Panc1 (cell line): ENCODE measurements at regions not wholly inside any gene's neighbourhood (a gene's known extent, or its start where the extent isn't known, plus 50 kb on each side); places are given as distances from the start of the nearest gene placed in this dataset.

Source experiments
- ATAC-seq: fragments of 200-7000 bp; cut with Tn5 transposase; 2 replicates; pipeline ENCODE4 v1.9.1; 2020; ENCODE audit warnings: mild to moderate bottlenecking, moderate library complexity
- BruUV-seq: library from RNA; stranded (reverse); fragments of 400-500 nt; replicated peaks from 2 replicates; lab custom pipeline; 2021; lab: Mats Ljungman, UMichigan
- CTCF ChIA-PET: fragments of 300-600 bp; sonication (Branson Sonifier 250); formaldehyde crosslinking; loops from one replicate; lab custom pipeline; 2022; ENCODE audit warnings: antibody characterized with exemption; lab: Charles Lee
- POLR2A ChIA-PET: fragments of 300-600 bp; sonication (Branson Sonifier 250); formaldehyde crosslinking; loops from one replicate; lab custom pipeline; 2022; ENCODE audit warnings: antibody characterized with exemption; lab: Charles Lee
- DNase-seq: peaks from one replicate; pipeline ENCODE4 v3.0.0-alpha.2; 2010; ENCODE audit warnings: low read depth, low spot score
- H3K27ac ChIP-seq: 2 replicates; pipeline ENCODE4 v1.5.1; 2011; ENCODE audit warnings: mild to moderate bottlenecking, low read length, inconsistent platforms
- H3K27me3 ChIP-seq: fragments of 200-500 bp; sonication (Bioruptor generic); 2 replicates; pipeline ENCODE4 v1.6.0; 2014; ENCODE audit warnings: low read length, inconsistent platforms; ENCODE audit not compliant: control insufficient read depth, insufficient read depth
- H3K36me3 ChIP-seq: fragments of 200-500 bp; sonication (Bioruptor generic); 2 replicates; pipeline ENCODE4 v1.5.1; 2014; ENCODE audit warnings: inconsistent platforms, mild to moderate bottlenecking, low read length, moderate library complexity; ENCODE audit not compliant: control insufficient read depth, insufficient read depth
- H3K4me1 ChIP-seq: 2 replicates; pipeline ENCODE4 v1.5.1; 2011; ENCODE audit warnings: inconsistent platforms, mild to moderate bottlenecking, low read length, moderate library complexity; ENCODE audit not compliant: control insufficient read depth, insufficient read depth
- H3K4me3 ChIP-seq, 2 experiments: 2 replicates each; pipeline ENCODE4 v1.5.1; 2011 to 2012; ENCODE audit warnings: low read depth in 2 of 2, low read length in 2 of 2, mild to moderate bottlenecking in 2 of 2, inconsistent platforms in 1 of 2, moderate library complexity in 1 of 2
- H3K9me3 ChIP-seq: fragments of 200-500 bp; sonication (Bioruptor generic); 2 replicates; pipeline ENCODE4 v1.5.1; 2014; ENCODE audit warnings: low read depth, mild to moderate bottlenecking, inconsistent platforms, low read length, moderate library complexity; ENCODE audit not compliant: control insufficient read depth, insufficient read depth
- CTCF ChIP-seq: fragments of 450-650 bp; IDR thresholded peaks from 2 replicates; pipeline ENCODE4 v1.5.1; 2017; ENCODE audit warnings: mild to moderate bottlenecking
- POLR2AphosphoS5 ChIP-seq: IDR thresholded peaks from 2 replicates; pipeline ENCODE4 v1.6.1; 2012; ENCODE audit warnings: mild to moderate bottlenecking, low read depth, low read length, moderate library complexity
- REST ChIP-seq, 2 experiments: IDR thresholded peaks; 2 replicates each; pipeline ENCODE4 v1.6.1; 2011 to 2012; ENCODE audit warnings: low read depth in 2 of 2, control low read depth in 1 of 2, low read length in 1 of 2, mild to moderate bottlenecking in 1 of 2, moderate library complexity in 1 of 2; ENCODE audit not compliant: insufficient read depth in 1 of 2
- SIN3A ChIP-seq: IDR thresholded peaks from 2 replicates; pipeline ENCODE4 v1.6.1; 2012; ENCODE audit warnings: low read depth, mild to moderate bottlenecking, low read length, moderate library complexity, borderline replicate concordance; ENCODE audit not compliant: insufficient read depth
- TCF7L2 ChIP-seq: IDR thresholded peaks from 2 replicates; pipeline ENCODE4 v1.6.1; 2011; ENCODE audit warnings: mild to moderate bottlenecking, low read depth, low read length, inconsistent platforms
- in situ Hi-C: cut with HindIII; loops from 2 replicates; pipeline ENCODE4 v1.10.0; 2016; ENCODE audit warnings: low sequenced_read_pairs, low pct_unique_long_range_greater_than_20kb
- intact Hi-C: fragments of 100-400 bp; cut with micrococcal nuclease; formaldehyde crosslinking; loops from one replicate; pipeline ENCODE4 v1.10.0; 2022; ENCODE audit not compliant: unreplicated experiment

GRCh38 chr12:125794401-125794800 lies 729.2 kb downstream of the AACS start:
- Histone ChIP-seq H3K27me3 (no peaks in the 10 kb centered on the region), H3K4me3 (no peak overlapping the region), H3K27ac (no peak overlapping the region), H3K4me1 (no peaks in the 10 kb centered on the region), H3K9me3 (no peaks in the 10 kb centered on the region), H3K36me3 (no peaks in the 10 kb centered on the region)
- TF ChIP-seq SIN3A (no peak), TCF7L2 (no peak), REST (IDR thresholded peaks at IDR 0.05; ENCODE audit: insufficient read depth in 1 of 2, low read depth in 2 of 2, low read length in 1 of 2) (no peak), CTCF (no peak), POLR2AphosphoS5 (no peak)
- DNase-seq (no peak), ATAC-seq (no peak)
- CTCF ChIA-PET: no interaction called here
- in situ Hi-C loops (no loop called here), intact Hi-C loops (no loop called here)
- POLR2A ChIA-PET: no interaction called here
- BruUV-seq: no TSS peak

- Histone ChIP-seq H3K36me3 (no peaks in the 10 kb centered on the region), H3K4me1 (no peaks in the 10 kb centered on the region), H3K9me3 (no peaks in the 10 kb centered on the region), H3K27me3 (no peaks in the 10 kb centered on the region), H3K27ac (no peak overlapping the region), H3K4me3 (no peak overlapping the region)
- ChIA-PET POLR2A (no interaction called here), CTCF (interaction anchor here (0.6 kb wide), 1 partner anchor 545 kb away, joined by 3 read pairs; no protein-coding TSS in a partner anchor)
- ATAC-seq: no peak
- intact Hi-C loops (no loop called here), in situ Hi-C loops (no loop called here)
- no TSS peak for BruUV-seq
- TF ChIP-seq SIN3A (no peak), POLR2AphosphoS5 (no peak), REST (IDR thresholded peaks at IDR 0.05; ENCODE audit: insufficient read depth in 1 of 2, low read depth in 2 of 2, low read length in 1 of 2) (no peak), TCF7L2 (no peak), CTCF (no peak)
- no peak for DNase-seq
Measured at GRCh38 chr12:125797421-125798175, 732.4 kb downstream of the AACS start.
